SK-N-SH (cell line): ENCODE measurements at regions not wholly inside any gene's neighbourhood (a gene's known extent, or its start where the extent isn't known, plus 50 kb on each side); places are given as distances from the start of the nearest gene placed in this dataset.

Source experiments
- CTCF ChIA-PET: fragments of 300-600, 350-600 bp; formaldehyde crosslinking; extraction: SDS; loops from one replicate; lab custom pipeline; 2021; lab: Yijun Ruan, JAX
- POLR2A ChIA-PET: fragments of 350-600 bp; sonication (Branson Sonifier 250); formaldehyde crosslinking; extraction: SDS; loops from one replicate; lab custom pipeline; 2020; ENCODE audit warnings: antibody characterized with exemption, inconsistent platforms; lab: Yijun Ruan, JAX
- DNase-seq: peaks from one replicate; pipeline ENCODE4 v3.0.0; 2012
- H2AFZ ChIP-seq: fragments of 200-600 bp; sonication (generic); 2 replicates; pipeline ENCODE4 v1.8.1; 2016; ENCODE audit warnings: antibody characterized with exemption, mild to moderate bottlenecking, low read depth
- H3F3A ChIP-seq: fragments of 200-600 bp; sonication (generic); replicated peaks from 2 replicates; pipeline ENCODE3; 2016; ENCODE audit warnings: antibody characterized with exemption, mild to moderate bottlenecking; ENCODE audit not compliant: insufficient read depth
- H3K27ac ChIP-seq, 2 experiments: fragments of 200-500 bp in 1 of 2; fragments of 200-600 bp in 1 of 2; sonication (Bioruptor generic) in 1 of 2; sonication (generic), shearing (Covaris generic) in 1 of 2; 2 replicates each; pipeline versions ENCODE4 v1.5.1 to v1.6.1; 2014 to 2016; ENCODE audit warnings: low read depth in 2 of 2, inconsistent platforms in 1 of 2, low read length in 1 of 2, mild to moderate bottlenecking in 1 of 2, mixed read lengths in 1 of 2
- H3K27me3 ChIP-seq: fragments of 200-600 bp; sonication (generic), shearing (Covaris generic); 2 replicates; pipeline ENCODE4 v1.6.1; 2016; ENCODE audit warnings: mixed run types; ENCODE audit not compliant: insufficient read depth
- H3K36me3 ChIP-seq, 2 experiments: fragments of 200-500 bp in 1 of 2; fragments of 200-600 bp in 1 of 2; sonication (Bioruptor generic) in 1 of 2; sonication (generic) in 1 of 2; replicated peaks in 1 of 2; 2 replicates each; pipeline versions ENCODE3 to v1.5.1; 2014 to 2016; ENCODE audit warnings: low read length in 1 of 2, mild to moderate bottlenecking in 1 of 2; ENCODE audit not compliant: insufficient read depth in 2 of 2, control insufficient read depth in 1 of 2
- H3K4me1 ChIP-seq, 2 experiments: fragments of 200-500 bp in 1 of 2; fragments of 200-600 bp in 1 of 2; sonication (Bioruptor generic) in 1 of 2; sonication (generic), shearing (Covaris generic) in 1 of 2; 2 replicates each; pipeline versions ENCODE4 v1.5.1 to v1.6.1; 2014 to 2016; ENCODE audit warnings: low read depth in 1 of 2, low read length in 1 of 2, mixed run types in 1 of 2; ENCODE audit not compliant: insufficient read depth in 2 of 2, control insufficient read depth in 1 of 2
- H3K4me2 ChIP-seq: fragments of 200-600 bp; sonication (generic), shearing (Covaris generic); 2 replicates; pipeline ENCODE4 v1.6.1; 2017; ENCODE audit warnings: mixed run types
- H3K4me3 ChIP-seq, 2 experiments: fragments of 200-500 bp in 1 of 2; fragments of 200-600 bp in 1 of 2; sonication (Bioruptor generic) in 1 of 2; sonication (generic), shearing (Covaris generic) in 1 of 2; 2 replicates each; pipeline versions ENCODE4 v1.5.1 to v1.8.1; 2014 to 2016; ENCODE audit warnings: low read depth in 2 of 2, inconsistent platforms in 1 of 2, low read length in 1 of 2, mild to moderate bottlenecking in 1 of 2, mixed read lengths in 1 of 2, moderate library complexity in 1 of 2
- H3K79me2 ChIP-seq: fragments of 200-600 bp; sonication (generic); 2 replicates; pipeline ENCODE4 v1.8.1; 2017; ENCODE audit warnings: mild to moderate bottlenecking; ENCODE audit not compliant: insufficient read depth
- H3K9ac ChIP-seq: fragments of 200-600 bp; sonication (generic); 2 replicates; pipeline ENCODE4 v1.6.1; 2017; ENCODE audit warnings: mixed run types
- H3K9me2 ChIP-seq: fragments of 200-600 bp; sonication (generic); 2 replicates; pipeline ENCODE4 v1.6.1; 2017; ENCODE audit warnings: mixed run types
- H3K9me3 ChIP-seq: fragments of 200-600 bp; sonication (generic); 2 replicates; pipeline ENCODE4 v1.6.1; 2017; ENCODE audit warnings: mixed run types, mild to moderate bottlenecking, moderate library complexity
- H4K20me1 ChIP-seq: fragments of 200-600 bp; sonication (generic); 2 replicates; pipeline ENCODE4 v1.6.1; 2017; ENCODE audit warnings: mild to moderate bottlenecking, mixed run types; ENCODE audit not compliant: insufficient read depth
- ELF1 ChIP-seq: IDR thresholded peaks from 2 replicates; pipeline ENCODE4 v1.4.0; 2012
- EZH2phosphoT487 ChIP-seq: fragments of 200-600 bp; sonication (generic); IDR thresholded peaks from 2 replicates; pipeline ENCODE4 v1.6.1; 2017; ENCODE audit warnings: low read depth, mixed run types, mild to moderate bottlenecking, antibody characterized with exemption, moderate library complexity, borderline replicate concordance
- FOXJ3 ChIP-seq: sonication (generic); formaldehyde crosslinking; IDR thresholded peaks from 2 replicates; pipeline ENCODE4 v1.5.1; 2020; ENCODE audit warnings: mild to moderate bottlenecking, missing genetic modification reagents
- FOXM1 ChIP-seq: IDR thresholded peaks from 2 replicates; pipeline ENCODE4 v1.4.0; 2012; ENCODE audit warnings: low read depth, mild to moderate bottlenecking
- MXI1 ChIP-seq: IDR thresholded peaks from 2 replicates; pipeline ENCODE4 v1.6.1; 2012; ENCODE audit warnings: mild to moderate bottlenecking, low read depth, low read length, improper control_type of control experiment
- NFIC ChIP-seq: IDR thresholded peaks from 2 replicates; pipeline ENCODE4 v1.4.0; 2012; ENCODE audit warnings: borderline replicate concordance
- RCOR1 ChIP-seq: fragments of 150-350 bp; IDR thresholded peaks from 2 replicates; pipeline ENCODE4 v1.6.1; 2017; ENCODE audit warnings: antibody characterized with exemption, low read length
- TEAD4 ChIP-seq: IDR thresholded peaks from 2 replicates; pipeline ENCODE4 v1.4.0; 2012; ENCODE audit warnings: mild to moderate bottlenecking, borderline replicate concordance; ENCODE audit not compliant: insufficient read depth
- YY1 ChIP-seq: IDR thresholded peaks from 2 replicates; pipeline ENCODE4 v1.4.0; 2012; ENCODE audit warnings: low read depth, mild to moderate bottlenecking
- WGBS: methylation state at CpG from one replicate; pipeline ENCODE4 v1.1.6; 2017; ENCODE audit warnings: low lambda C conversion rate; 5-methylcytosine and 5-hydroxymethylcytosine counted together
- TF ChIP-seq, protein P1 (sequence below): fragments of 200-600 bp; sonication (generic); IDR thresholded peaks from 2 replicates; pipeline ENCODE4 v1.6.1; 2017; ENCODE audit warnings: antibody characterized with exemption, mild to moderate bottlenecking, moderate library complexity
- TF ChIP-seq, protein P2 (sequence below): fragments of 150-350 bp; IDR thresholded peaks from 2 replicates; pipeline ENCODE4 v1.6.1; 2016; ENCODE audit warnings: mild to moderate bottlenecking, low read depth, low read length
- TF ChIP-seq, protein P3 (sequence below): IDR thresholded peaks from 2 replicates; pipeline ENCODE4; 2012
- TF ChIP-seq, protein P4 (sequence below): IDR thresholded peaks from 2 replicates; pipeline ENCODE4 v1.6.1; 2012; ENCODE audit warnings: mild to moderate bottlenecking, low read depth, low read length, moderate library complexity

DNA sequence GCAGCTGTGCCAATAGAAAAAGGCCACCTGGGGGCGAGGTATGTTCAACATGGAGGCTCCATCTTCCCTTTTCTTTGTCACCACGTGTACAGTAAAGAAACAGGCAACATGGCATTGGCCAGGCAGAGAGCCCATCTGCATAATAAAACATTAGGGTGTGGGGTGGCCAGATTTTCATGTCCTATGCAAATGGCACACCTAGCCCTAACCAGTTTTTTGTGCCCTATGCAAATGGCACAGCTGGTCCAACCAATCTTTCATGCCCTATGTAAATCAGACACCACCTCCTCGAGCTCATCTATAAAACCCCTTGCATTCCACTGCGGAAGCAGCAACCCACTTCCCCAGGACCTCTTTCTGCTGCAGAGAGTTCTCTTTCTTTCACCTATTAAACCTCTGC is 149.1 kb upstream of the RGS6 start:
- Histone ChIP-seq H3K36me3 (no peaks in the 10 kb centered on the region), H3K9me2 (no peaks in the 10 kb centered on the region), H3K79me2 (no peaks in the 10 kb centered on the region), H4K20me1 (no peaks in the 10 kb centered on the region), H3K9me3 (no peaks in the 10 kb centered on the region), H3K27me3 (no peaks in the 10 kb centered on the region; the same call in 1 of the 2 replicates), H3K4me1 (no peaks in the 10 kb centered on the region), H3K4me2 (no peak overlapping the region), H3K9ac (no peak overlapping the region), H3K27ac (no peak overlapping the region), H2AFZ (no peak overlapping the region), H3F3A (no peaks in the 10 kb centered on the region), H3K4me3 (no peak overlapping the region)
- CTCF ChIA-PET, result interaction anchor here (1.9 kb wide), 1 partner anchor 30 kb away, joined by 10 read pairs; no protein-coding TSS in a partner anchor
- WGBS, result 11% methylated on average over 4 of the region's 4 CpGs
- no peak for DNase-seq
- TF ChIP-seq, protein P1, sequence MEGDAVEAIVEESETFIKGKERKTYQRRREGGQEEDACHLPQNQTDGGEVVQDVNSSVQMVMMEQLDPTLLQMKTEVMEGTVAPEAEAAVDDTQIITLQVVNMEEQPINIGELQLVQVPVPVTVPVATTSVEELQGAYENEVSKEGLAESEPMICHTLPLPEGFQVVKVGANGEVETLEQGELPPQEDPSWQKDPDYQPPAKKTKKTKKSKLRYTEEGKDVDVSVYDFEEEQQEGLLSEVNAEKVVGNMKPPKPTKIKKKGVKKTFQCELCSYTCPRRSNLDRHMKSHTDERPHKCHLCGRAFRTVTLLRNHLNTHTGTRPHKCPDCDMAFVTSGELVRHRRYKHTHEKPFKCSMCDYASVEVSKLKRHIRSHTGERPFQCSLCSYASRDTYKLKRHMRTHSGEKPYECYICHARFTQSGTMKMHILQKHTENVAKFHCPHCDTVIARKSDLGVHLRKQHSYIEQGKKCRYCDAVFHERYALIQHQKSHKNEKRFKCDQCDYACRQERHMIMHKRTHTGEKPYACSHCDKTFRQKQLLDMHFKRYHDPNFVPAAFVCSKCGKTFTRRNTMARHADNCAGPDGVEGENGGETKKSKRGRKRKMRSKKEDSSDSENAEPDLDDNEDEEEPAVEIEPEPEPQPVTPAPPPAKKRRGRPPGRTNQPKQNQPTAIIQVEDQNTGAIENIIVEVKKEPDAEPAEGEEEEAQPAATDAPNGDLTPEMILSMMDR, result no peak
- no peak for TF ChIP-seq FOXM1
- TF ChIP-seq, protein P2, sequence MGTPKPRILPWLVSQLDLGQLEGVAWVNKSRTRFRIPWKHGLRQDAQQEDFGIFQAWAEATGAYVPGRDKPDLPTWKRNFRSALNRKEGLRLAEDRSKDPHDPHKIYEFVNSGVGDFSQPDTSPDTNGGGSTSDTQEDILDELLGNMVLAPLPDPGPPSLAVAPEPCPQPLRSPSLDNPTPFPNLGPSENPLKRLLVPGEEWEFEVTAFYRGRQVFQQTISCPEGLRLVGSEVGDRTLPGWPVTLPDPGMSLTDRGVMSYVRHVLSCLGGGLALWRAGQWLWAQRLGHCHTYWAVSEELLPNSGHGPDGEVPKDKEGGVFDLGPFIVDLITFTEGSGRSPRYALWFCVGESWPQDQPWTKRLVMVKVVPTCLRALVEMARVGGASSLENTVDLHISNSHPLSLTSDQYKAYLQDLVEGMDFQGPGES, result no peak
- POLR2A ChIA-PET, result no interaction called here

DNA sequence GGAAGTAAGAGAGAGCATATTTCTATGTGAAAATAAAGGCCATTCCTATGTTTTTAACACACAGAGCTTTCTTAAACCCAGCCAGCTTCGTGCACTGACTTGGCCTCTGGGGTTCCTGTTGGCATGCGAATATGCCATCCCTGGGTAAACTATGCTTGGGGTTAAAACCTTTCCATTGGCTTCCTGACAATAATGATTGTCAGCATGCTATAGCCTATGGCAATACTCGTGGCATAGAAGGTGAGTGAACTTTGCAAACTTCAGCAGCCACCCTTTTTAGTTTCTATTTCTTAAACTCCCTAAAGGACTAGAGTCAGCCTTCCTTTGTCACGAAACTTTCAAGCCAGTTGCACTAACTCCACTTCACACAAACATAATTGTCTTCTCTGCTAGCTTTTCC is 148.4 kb upstream of the RGS6 start:
- peak overlapping the region; percentile 29; the same call in 1 of the 2 replicates for H3K4me2 ChIP-seq
- H2AFZ ChIP-seq, result no peak overlapping the region
- no peaks in the 10 kb centered on the region for H3F3A ChIP-seq
- no peak for DNase-seq
- H3K27ac ChIP-seq, result no peak overlapping the region
- no peaks in the 10 kb centered on the region for H3K4me1 ChIP-seq
- H3K79me2 ChIP-seq, result no peaks in the 10 kb centered on the region
- H4K20me1 ChIP-seq, result no peaks in the 10 kb centered on the region
- no peaks in the 10 kb centered on the region for H3K9me3 ChIP-seq
- no peaks in the 10 kb centered on the region for H3K9me2 ChIP-seq
- H3K4me3 ChIP-seq, result no peak overlapping the region; a peak in 1 of 4 replicates
- H3K36me3 ChIP-seq, result no peaks in the 10 kb centered on the region
- 5% methylated on average over 4 of the region's 4 CpGs for WGBS
- ChIA-PET CTCF (interaction anchor here (1.9 kb wide), 1 partner anchor 31 kb away, joined by 10 read pairs; no protein-coding TSS in a partner anchor), POLR2A (no interaction called here)
- TF ChIP-seq NFIC (no peak), FOXM1 (no peak), FOXJ3 (no peak), EZH2phosphoT487 (no peak), ELF1 (no peak), RCOR1 (no peak), MXI1 (no peak), YY1 (no peak), TEAD4 (no peak)
- TF ChIP-seq, protein P3, sequence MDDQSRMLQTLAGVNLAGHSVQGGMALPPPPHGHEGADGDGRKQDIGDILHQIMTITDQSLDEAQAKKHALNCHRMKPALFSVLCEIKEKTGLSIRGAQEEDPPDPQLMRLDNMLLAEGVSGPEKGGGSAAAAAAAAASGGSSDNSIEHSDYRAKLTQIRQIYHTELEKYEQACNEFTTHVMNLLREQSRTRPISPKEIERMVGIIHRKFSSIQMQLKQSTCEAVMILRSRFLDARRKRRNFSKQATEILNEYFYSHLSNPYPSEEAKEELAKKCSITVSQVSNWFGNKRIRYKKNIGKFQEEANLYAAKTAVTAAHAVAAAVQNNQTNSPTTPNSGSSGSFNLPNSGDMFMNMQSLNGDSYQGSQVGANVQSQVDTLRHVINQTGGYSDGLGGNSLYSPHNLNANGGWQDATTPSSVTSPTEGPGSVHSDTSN, result no peak
- TF ChIP-seq, protein P2, result no peak
- TF ChIP-seq, protein P4, sequence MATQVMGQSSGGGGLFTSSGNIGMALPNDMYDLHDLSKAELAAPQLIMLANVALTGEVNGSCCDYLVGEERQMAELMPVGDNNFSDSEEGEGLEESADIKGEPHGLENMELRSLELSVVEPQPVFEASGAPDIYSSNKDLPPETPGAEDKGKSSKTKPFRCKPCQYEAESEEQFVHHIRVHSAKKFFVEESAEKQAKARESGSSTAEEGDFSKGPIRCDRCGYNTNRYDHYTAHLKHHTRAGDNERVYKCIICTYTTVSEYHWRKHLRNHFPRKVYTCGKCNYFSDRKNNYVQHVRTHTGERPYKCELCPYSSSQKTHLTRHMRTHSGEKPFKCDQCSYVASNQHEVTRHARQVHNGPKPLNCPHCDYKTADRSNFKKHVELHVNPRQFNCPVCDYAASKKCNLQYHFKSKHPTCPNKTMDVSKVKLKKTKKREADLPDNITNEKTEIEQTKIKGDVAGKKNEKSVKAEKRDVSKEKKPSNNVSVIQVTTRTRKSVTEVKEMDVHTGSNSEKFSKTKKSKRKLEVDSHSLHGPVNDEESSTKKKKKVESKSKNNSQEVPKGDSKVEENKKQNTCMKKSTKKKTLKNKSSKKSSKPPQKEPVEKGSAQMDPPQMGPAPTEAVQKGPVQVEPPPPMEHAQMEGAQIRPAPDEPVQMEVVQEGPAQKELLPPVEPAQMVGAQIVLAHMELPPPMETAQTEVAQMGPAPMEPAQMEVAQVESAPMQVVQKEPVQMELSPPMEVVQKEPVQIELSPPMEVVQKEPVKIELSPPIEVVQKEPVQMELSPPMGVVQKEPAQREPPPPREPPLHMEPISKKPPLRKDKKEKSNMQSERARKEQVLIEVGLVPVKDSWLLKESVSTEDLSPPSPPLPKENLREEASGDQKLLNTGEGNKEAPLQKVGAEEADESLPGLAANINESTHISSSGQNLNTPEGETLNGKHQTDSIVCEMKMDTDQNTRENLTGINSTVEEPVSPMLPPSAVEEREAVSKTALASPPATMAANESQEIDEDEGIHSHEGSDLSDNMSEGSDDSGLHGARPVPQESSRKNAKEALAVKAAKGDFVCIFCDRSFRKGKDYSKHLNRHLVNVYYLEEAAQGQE, result no peak
- H3K9ac ChIP-seq, result no peak overlapping the region
- H3K27me3 ChIP-seq, result no peaks in the 10 kb centered on the region; the same call in 1 of the 2 replicates
